Endothelial cell of umbilical vein (primary cell): ENCODE measurements at regions not wholly inside any gene's neighbourhood (a gene's known extent, or its start where the extent isn't known, plus 50 kb on each side); places are given as distances from the start of the nearest gene placed in this dataset.

Experiments used
- EZH2 ChIP-seq: IDR thresholded peaks from 2 replicates; pipeline ENCODE4 v1.6.1; 2012; ENCODE audit warnings: borderline replicate concordance, low read depth, mild to moderate bottlenecking, moderate library complexity, low read length, inconsistent platforms; ENCODE audit not compliant: severe bottlenecking
- JUN ChIP-seq: IDR thresholded peaks from 2 replicates; pipeline ENCODE4 v1.6.1; 2011; ENCODE audit warnings: borderline replicate concordance, low read depth; ENCODE audit not compliant: insufficient read length, insufficient read depth
- POLR2A ChIP-seq: IDR thresholded peaks from 2 replicates; pipeline ENCODE4 v1.6.1; 2012; ENCODE audit warnings: low read depth, mild to moderate bottlenecking, control low read depth, low read length
- POLR2AphosphoS5 ChIP-seq: IDR thresholded peaks from 2 replicates; pipeline ENCODE4 v1.6.1; 2012; ENCODE audit warnings: low read depth, mild to moderate bottlenecking, control low read depth, low read length, moderate library complexity; ENCODE audit not compliant: insufficient read depth
- TF ChIP-seq, protein P1 (sequence below), 2 donors: IDR thresholded peaks; 1 replicate in 1 of 2; 2 replicates in 1 of 2; pipeline ENCODE4 v1.5.1; 2011; ENCODE audit warnings: low read length in 2 of 2, mild to moderate bottlenecking in 2 of 2, moderate library complexity in 2 of 2, control low read depth in 1 of 2, inconsistent platforms in 1 of 2, low read depth in 1 of 2; ENCODE audit not compliant: insufficient read depth in 1 of 2; ENCODE audit errors: extremely low read depth in 1 of 2
- TF ChIP-seq, protein P2 (sequence below): IDR thresholded peaks from 2 replicates; pipeline ENCODE4 v1.6.1; 2011; ENCODE audit not compliant: insufficient read depth, insufficient read length

DNA sequence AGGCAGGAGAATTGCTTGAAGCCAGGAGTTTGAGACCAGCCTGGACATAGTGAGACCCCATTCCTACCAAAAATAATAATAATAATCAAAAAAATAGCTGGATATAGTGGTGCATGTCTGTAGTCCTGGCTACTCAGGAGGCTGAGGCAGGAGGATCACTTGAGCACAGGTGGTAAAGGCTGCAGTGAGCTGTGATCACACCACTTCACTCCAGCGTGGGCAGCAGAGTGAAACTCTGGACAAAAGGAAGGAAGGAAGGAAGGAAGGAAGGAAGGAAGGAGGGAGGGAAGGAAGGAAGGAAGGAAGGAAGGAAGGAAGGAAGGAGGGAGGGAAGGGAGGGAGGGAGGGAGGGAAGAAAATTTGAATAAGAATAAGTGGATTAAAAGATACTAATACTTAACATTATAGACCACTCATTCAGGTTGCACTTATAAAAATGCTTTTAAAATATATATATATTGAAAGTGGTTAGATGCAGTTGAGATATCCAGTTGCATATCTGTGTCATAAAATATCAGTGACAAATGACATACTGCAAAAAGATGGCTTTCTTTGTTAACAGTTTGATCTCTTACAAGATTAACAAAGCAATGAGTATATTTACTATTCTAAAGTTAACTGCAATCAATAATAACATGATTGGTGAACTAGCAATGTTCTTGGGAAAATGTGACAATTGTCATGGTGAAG lies 702.4 kb downstream of the CPS1 start:
- TF ChIP-seq, protein P1, sequence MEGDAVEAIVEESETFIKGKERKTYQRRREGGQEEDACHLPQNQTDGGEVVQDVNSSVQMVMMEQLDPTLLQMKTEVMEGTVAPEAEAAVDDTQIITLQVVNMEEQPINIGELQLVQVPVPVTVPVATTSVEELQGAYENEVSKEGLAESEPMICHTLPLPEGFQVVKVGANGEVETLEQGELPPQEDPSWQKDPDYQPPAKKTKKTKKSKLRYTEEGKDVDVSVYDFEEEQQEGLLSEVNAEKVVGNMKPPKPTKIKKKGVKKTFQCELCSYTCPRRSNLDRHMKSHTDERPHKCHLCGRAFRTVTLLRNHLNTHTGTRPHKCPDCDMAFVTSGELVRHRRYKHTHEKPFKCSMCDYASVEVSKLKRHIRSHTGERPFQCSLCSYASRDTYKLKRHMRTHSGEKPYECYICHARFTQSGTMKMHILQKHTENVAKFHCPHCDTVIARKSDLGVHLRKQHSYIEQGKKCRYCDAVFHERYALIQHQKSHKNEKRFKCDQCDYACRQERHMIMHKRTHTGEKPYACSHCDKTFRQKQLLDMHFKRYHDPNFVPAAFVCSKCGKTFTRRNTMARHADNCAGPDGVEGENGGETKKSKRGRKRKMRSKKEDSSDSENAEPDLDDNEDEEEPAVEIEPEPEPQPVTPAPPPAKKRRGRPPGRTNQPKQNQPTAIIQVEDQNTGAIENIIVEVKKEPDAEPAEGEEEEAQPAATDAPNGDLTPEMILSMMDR (IDR thresholded peaks at IDR 0.05; ENCODE audit: extremely low read depth in 1 of 2, insufficient read depth in 1 of 2, low read depth in 1 of 2, low read length in 2 of 2) = no peak
- TF ChIP-seq, protein P2, sequence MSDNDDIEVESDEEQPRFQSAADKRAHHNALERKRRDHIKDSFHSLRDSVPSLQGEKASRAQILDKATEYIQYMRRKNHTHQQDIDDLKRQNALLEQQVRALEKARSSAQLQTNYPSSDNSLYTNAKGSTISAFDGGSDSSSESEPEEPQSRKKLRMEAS = no peak
- TF ChIP-seq EZH2 = no peak
- TF ChIP-seq JUN = no peak
- no peak for TF ChIP-seq POLR2A
- TF ChIP-seq POLR2AphosphoS5 = no peak
